HG03342 (cell line): ENCODE measurements at regions not wholly inside any gene's neighbourhood (a gene's known extent, or its start where the extent isn't known, plus 50 kb on each side); places are given as distances from the start of the nearest gene placed in this dataset.

Source experiments
- ATAC-seq: cut with Tn5 transposase; IDR thresholded peaks from one replicate; pipeline ENCODE4 v1.9.1; 2021; ENCODE audit warnings: mild to moderate bottlenecking, moderate library complexity; ENCODE audit not compliant: unreplicated experiment

- ATAC-seq: no peak
Observed at GRCh38 chr11:113529606-113530005, 54.4 kb upstream of the DRD2 start.

- ATAC-seq: no peak
Observed at GRCh38 chr11:113528982-113529381, 53.8 kb upstream of the DRD2 start.

GRCh38 chr11:113526521-113526920, 51.3 kb upstream of the DRD2 start:
- no peak for ATAC-seq
